ENCODE measurements at regions not wholly inside any gene's neighbourhood (a gene's known extent, or its start where the extent isn't known, plus 50 kb on each side); places are given as distances from the start of the nearest gene placed in this dataset.
A peak's percentile ranks its signal among the peaks of the same experiment; 100 is the strongest.

DNA sequence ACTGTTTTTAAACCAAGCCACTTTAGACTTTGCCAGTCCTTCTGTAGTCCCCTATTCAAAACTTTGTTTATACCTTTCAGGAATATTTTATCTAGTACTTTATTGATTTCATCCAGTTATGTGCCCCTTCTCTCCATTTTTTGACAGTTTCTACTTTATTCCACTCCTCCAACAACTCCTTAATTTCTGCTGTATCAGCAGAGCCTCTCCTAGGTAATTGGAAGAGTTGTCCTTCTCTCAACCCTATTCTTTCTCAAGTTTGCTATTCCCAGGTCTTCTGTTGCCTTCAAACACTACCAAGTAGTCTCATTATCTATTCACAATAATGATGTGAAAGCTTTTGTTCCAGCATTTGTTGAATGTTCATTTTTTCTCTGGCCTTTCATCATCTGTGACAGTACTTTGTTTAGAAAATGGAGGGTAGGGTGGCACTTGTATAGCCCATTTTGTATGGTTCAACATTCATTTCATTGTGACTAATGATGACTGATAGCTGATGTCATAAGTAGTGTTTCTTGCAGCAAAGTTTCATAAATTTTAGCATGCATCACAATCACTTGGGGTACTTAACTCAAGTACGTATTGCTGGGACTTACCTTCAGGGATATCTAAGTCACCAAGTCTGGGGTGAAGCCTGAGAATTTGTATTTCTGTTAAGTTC, 204.4 kb upstream of the DMRT1 start:
- Mint-ChIP-seq H3K27me3 (peaks cover 0 to 3% of the 10 kb centered on the region in 2 donors), H3K36me3 (no peaks in the 10 kb centered on the region), H3K4me1 (ENCODE audit: low read depth in 2 of 2) (peaks cover 11 to 22% of the 10 kb centered on the region in 2 donors), H3K27ac (peak overlapping the region; percentile 4 to 54), H3K9me3 (no peaks in the 10 kb centered on the region), H3K4me3 (no peak overlapping the region)
- ATAC-seq (peak in 1 of 2 donors; percentile 31), DNase-seq (ENCODE audit: low spot score) (no peak)

GRCh38 chr9:638152-638551, 203.3 kb upstream of the DMRT1 start:
- Mint-ChIP-seq H3K4me3 (no peak overlapping the region), H3K9me3 (no peaks in the 10 kb centered on the region), H3K27ac (peak overlapping the region; percentile 5 to 75), H3K27me3 (peaks cover 0 to 3% of the 10 kb centered on the region in 2 donors), H3K4me1 (ENCODE audit: low read depth in 2 of 2) (peaks cover 14 to 22% of the 10 kb centered on the region in 2 donors), H3K36me3 (no peaks in the 10 kb centered on the region)
- ATAC-seq (peak; percentile 74 to 79), DNase-seq (ENCODE audit: low spot score) (no peak)

DNA sequence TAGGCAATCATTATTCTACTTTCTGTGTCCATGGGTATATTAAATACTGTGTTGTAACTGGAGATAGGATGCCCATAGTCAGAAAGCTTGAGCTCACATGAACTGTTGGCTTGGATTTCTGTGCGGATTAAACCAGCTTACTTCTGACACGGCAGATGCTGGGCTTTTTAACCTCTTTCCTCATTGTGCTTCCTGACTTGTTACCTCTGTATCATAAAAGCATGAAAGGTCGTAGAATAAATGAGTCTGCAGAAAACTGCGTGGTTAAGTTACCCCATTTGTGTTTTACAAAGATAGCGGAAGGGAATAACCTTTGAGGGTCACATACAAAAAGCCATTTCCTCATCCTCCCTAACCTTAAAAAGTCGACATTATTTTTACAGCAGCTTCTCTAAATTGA, 199.5 kb upstream of the DMRT1 start:
- H3K4me3 Mint-ChIP-seq = peak overlapping the region; percentile 30
- peaks cover 16 to 25% of the 10 kb centered on the region in 2 donors for H3K4me1 Mint-ChIP-seq (ENCODE audit: low read depth in 2 of 2)
- DNase-seq (ENCODE audit: low spot score) = no peak
- no peaks in the 10 kb centered on the region for H3K36me3 Mint-ChIP-seq
- peaks cover 0 to 1% of the 10 kb centered on the region in 2 donors for H3K27me3 Mint-ChIP-seq
- peak overlapping the region; percentile 39 to 47 for H3K27ac Mint-ChIP-seq
- no peak for ATAC-seq
- H3K9me3 Mint-ChIP-seq = no peaks in the 10 kb centered on the region

DNA sequence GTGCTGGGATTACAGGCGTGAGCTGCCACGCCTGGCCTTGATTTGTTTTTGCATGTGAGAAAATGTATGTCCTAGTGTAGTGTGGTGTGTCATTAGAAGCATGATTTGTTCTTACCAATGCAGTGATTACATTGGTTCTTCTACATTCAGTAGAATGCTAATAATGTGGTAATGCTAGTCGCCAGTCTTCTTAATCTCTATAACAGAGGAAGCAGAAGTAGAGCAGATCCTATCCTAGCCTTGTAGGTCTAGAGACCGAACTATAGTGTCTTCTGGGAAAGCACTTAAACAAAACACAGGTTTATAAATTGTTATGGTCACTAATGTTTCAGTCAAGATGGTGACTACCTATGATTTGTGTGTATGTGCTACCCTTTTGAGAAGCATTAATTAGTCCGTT, 197.5 kb upstream of the DMRT1 start:
- Mint-ChIP-seq H3K36me3 (no peaks in the 10 kb centered on the region), H3K27ac (no peak overlapping the region), H3K4me3 (no peak overlapping the region), H3K27me3 (no peaks in the 10 kb centered on the region), H3K4me1 (ENCODE audit: low read depth in 2 of 2) (peaks cover 11 to 22% of the 10 kb centered on the region in 2 donors), H3K9me3 (no peaks in the 10 kb centered on the region)
- no peak for ATAC-seq
- DNase-seq (ENCODE audit: low spot score) = no peak

- Mint-ChIP-seq H3K9me3 (no peaks in the 10 kb centered on the region), H3K27me3 (no peaks in the 10 kb centered on the region), H3K36me3 (no peaks in the 10 kb centered on the region), H3K4me1 (ENCODE audit: low read depth in 2 of 2) (peaks cover 19 to 38% of the 10 kb centered on the region in 2 donors), H3K4me3 (no peak overlapping the region), H3K27ac (no peak overlapping the region)
- ATAC-seq (no peak), DNase-seq (ENCODE audit: low spot score) (no peak)
These were observed 194.0 kb upstream of the DMRT1 start for GRCh38 chr9:647522-647921.

DNA sequence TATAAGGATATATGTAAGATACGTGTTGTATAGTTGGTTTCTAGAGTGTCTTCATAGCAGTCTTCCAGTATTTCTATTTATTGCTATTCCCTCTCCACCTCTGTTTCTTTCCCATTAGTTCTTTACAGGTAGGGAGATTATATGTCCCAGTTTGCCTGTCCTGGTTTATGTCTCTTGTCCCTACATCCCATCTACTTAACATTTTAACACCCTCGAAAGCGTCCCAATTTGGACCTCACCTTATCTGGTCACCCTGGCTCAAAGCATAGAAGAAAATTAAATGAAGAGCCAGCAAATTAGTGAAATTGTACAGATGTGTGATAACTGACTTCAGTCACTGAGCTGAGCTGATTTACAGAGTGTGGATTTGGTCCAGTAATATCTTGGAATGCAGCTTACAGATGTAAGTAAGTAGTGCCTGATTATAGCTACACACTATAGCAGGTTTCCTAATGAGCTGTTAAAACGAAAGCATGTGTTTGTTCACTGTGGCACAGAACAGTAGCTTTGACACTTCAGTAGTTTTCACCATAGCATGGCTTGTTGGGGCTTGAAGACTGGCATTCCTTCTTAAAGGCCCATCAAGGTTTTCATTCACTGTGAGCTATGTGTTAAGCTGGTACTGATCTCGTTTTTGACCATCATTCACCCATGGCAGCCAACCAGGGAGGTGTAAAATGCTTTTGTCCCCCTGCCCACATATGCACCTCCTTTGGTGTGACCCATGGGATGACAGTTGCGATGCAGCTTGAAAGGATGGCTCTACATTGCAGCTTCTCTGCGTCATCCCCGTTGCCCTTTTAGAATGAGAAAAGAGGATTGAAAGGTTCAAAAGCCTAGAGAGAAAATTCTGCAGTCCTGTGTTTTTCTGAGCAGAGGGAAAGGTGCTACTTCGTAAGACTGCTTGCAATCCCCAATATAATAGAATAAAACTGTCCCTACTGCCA, 192.1 kb upstream of the DMRT1 start:
- peak in 1 of 2 donors; percentile 57 for ATAC-seq
- no peaks in the 10 kb centered on the region for H3K36me3 Mint-ChIP-seq
- no peaks in the 10 kb centered on the region for H3K27me3 Mint-ChIP-seq
- peaks cover 17 to 39% of the 10 kb centered on the region in 2 donors for H3K4me1 Mint-ChIP-seq (ENCODE audit: low read depth in 2 of 2)
- H3K27ac Mint-ChIP-seq = peak overlapping the region; percentile 85 to 95
- H3K9me3 Mint-ChIP-seq = no peaks in the 10 kb centered on the region
- no peak for DNase-seq (ENCODE audit: low spot score)
- peak overlapping the region; percentile 74 for H3K4me3 Mint-ChIP-seq

- DNase-seq (ENCODE audit: low spot score) (no peak), ATAC-seq (peak; percentile 88 to 97)
- Mint-ChIP-seq H3K9me3 (no peaks in the 10 kb centered on the region), H3K36me3 (no peaks in the 10 kb centered on the region), H3K4me1 (ENCODE audit: low read depth in 2 of 2) (peaks cover 19 to 42% of the 10 kb centered on the region in 2 donors), H3K27ac (peak overlapping the region; percentile 85 to 95), H3K4me3 (peak overlapping the region; percentile 74), H3K27me3 (no peaks in the 10 kb centered on the region)
These were observed 191.1 kb upstream of the DMRT1 start for GRCh38 chr9:650362-650761.

GRCh38 chr9:651371-651770, 190.1 kb upstream of the DMRT1 start:
- Mint-ChIP-seq H3K27me3 (no peaks in the 10 kb centered on the region), H3K27ac (peak overlapping the region; percentile 85 to 95), H3K4me1 (ENCODE audit: low read depth in 2 of 2) (peaks cover 20 to 47% of the 10 kb centered on the region in 2 donors), H3K36me3 (no peaks in the 10 kb centered on the region), H3K9me3 (no peaks in the 10 kb centered on the region), H3K4me3 (no peak overlapping the region)
- DNase-seq (ENCODE audit: low spot score) (no peak), ATAC-seq (no peak)

DNA sequence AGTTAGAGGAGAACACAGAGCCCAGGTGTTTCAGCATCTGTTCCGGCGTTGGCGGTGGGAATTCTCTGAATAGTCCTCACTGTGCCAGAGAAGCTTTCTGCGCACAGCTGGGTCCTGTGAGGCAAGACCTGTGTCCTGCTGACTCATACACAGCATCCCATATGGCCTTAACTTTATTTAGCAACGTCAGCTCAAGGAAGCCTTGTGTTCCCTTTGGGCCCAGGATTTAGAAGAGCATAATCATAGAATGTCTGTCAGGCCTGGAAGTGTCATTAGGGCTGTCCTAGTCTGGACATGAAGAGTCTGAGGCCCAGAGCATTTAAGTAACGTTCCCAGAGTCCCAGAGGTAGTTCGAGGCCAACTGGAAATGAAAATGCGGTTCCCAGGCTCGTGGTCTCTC, 188.6 kb upstream of the DMRT1 start:
- peaks cover 32 to 59% of the 10 kb centered on the region in 2 donors for H3K4me1 Mint-ChIP-seq (ENCODE audit: low read depth in 2 of 2)
- H3K4me3 Mint-ChIP-seq = no peak overlapping the region
- no peak for DNase-seq (ENCODE audit: low spot score)
- no peaks in the 10 kb centered on the region for H3K36me3 Mint-ChIP-seq
- ATAC-seq = no peak
- no peaks in the 10 kb centered on the region for H3K27me3 Mint-ChIP-seq
- no peaks in the 10 kb centered on the region for H3K9me3 Mint-ChIP-seq
- no peak overlapping the region for H3K27ac Mint-ChIP-seq

DNA sequence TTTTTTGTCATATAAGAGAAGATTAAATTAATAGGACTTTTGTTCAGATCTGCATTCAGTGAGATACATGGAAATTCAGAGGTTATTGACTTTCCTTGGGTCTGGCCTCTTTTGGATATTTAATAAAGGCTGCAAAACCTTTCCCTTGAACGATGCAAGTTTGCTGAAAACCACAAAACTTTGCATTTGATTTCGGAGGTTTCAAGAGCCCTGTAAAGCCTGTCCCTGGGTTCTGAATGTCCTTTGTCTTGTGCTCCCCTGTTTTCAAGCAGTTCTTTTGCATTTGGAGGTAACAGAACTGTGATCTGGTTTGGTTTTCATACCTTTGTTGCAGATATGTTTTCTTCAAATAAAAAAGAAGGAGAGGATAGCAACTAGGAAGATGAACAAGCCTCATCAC, 188.1 kb upstream of the DMRT1 start:
- no peaks in the 10 kb centered on the region for H3K36me3 Mint-ChIP-seq
- H3K27ac Mint-ChIP-seq = no peak overlapping the region
- H3K9me3 Mint-ChIP-seq = no peaks in the 10 kb centered on the region
- no peaks in the 10 kb centered on the region for H3K27me3 Mint-ChIP-seq
- H3K4me3 Mint-ChIP-seq = no peak overlapping the region
- ATAC-seq (no peak), DNase-seq (ENCODE audit: low spot score) (no peak)
- H3K4me1 Mint-ChIP-seq (ENCODE audit: low read depth in 2 of 2) = peaks cover 32 to 57% of the 10 kb centered on the region in 2 donors

DNA sequence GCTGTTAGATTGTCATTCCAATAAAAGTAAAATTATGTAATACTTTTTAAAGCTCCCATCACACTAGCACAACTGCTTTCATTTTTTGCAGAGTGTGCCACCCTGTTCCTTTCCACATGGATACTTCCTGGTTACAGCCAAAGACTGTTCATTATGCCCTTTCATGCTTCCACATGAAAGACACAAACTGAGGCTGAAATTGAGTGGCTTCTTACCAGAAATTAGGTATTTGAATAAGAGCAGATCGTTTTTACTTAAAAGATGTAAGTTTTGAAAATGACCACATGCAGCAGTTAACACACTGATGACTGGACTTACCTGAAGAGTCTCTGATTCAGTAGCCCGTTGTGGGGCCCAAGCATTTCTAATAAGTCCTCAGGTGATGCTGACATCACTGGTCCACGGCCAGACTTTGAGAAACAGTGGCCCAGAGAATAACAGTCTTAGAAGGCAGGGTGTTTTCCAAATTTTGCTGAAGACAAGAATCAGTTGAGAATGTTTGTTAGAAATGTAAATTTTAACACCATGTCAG, 187.6 kb upstream of the DMRT1 start:
- no peak for DNase-seq (ENCODE audit: low spot score)
- peaks cover 35 to 53% of the 10 kb centered on the region in 2 donors for H3K4me1 Mint-ChIP-seq (ENCODE audit: low read depth in 2 of 2)

GRCh38 chr9:655875-656274, 185.6 kb upstream of the DMRT1 start:
- DNase-seq (ENCODE audit: low spot score) (no peak), ATAC-seq (no peak)
- H3K4me1 Mint-ChIP-seq (ENCODE audit: low read depth in 2 of 2) = peaks cover 30 to 49% of the 10 kb centered on the region in 2 donors
- no peaks in the 10 kb centered on the region for H3K9me3 Mint-ChIP-seq
- no peaks in the 10 kb centered on the region for H3K36me3 Mint-ChIP-seq
- no peaks in the 10 kb centered on the region for H3K27me3 Mint-ChIP-seq
- peak overlapping the region in 1 of 2 donors; percentile 29 for H3K27ac Mint-ChIP-seq
- H3K4me3 Mint-ChIP-seq = no peak overlapping the region

More for the DNA sequence above, 187.6 kb upstream of the DMRT1 start:
- no peak overlapping the region for H3K4me3 Mint-ChIP-seq
- no peak for ATAC-seq
- no peaks in the 10 kb centered on the region for H3K27me3 Mint-ChIP-seq
- H3K27ac Mint-ChIP-seq = no peak overlapping the region
- no peaks in the 10 kb centered on the region for H3K36me3 Mint-ChIP-seq
- no peaks in the 10 kb centered on the region for H3K9me3 Mint-ChIP-seq

DNA sequence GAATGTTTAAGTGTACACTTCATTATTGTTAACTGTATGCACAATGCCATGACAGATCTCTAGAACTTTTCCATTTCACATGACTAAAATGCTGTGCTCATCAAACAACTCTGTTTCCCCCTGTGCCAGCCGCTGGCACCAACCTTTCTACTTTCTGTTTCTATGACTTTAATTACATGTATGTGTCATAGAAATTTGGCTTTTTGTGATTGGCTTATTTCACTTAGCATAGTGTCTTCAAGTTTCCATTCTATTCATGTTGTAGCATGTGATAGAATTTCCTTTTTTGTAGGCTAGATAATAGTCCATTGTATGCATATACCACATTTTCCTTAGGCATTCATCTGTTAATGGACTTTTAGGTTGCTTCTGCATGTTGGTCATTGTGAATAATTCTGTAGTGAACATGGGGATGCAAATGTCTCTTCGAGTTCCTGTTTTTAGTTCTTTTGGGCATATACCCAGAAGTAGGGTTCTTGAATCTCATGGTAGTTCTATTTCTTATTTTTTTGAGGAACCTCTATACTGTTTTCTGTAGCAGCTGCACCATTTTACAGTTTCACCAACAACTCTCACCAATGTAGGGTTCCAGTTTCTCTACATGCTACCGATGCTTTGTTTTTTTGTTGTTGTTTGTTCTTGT, 184.4 kb upstream of the DMRT1 start:
- H3K4me1 Mint-ChIP-seq (ENCODE audit: low read depth in 2 of 2) = peaks cover 29 to 44% of the 10 kb centered on the region in 2 donors
- DNase-seq (ENCODE audit: low spot score) (no peak), ATAC-seq (peak; percentile 50 to 68)
- no peaks in the 10 kb centered on the region for H3K36me3 Mint-ChIP-seq
- no peaks in the 10 kb centered on the region for H3K27me3 Mint-ChIP-seq
- peak overlapping the region; percentile 15 for H3K4me3 Mint-ChIP-seq
- no peaks in the 10 kb centered on the region for H3K9me3 Mint-ChIP-seq
- H3K27ac Mint-ChIP-seq = peak overlapping the region; percentile 16 to 29

All from natural killer cell treated with Interleukin-12 subunit alpha and Interleukin-12 subunit beta and Interleukin-15 and Interleukin-18, amount 100 ng/mL, for 72 hours (primary cell).